H9 (cell line): ENCODE measurements at regions not wholly inside any gene's neighbourhood (a gene's known extent, or its start where the extent isn't known, plus 50 kb on each side); places are given as distances from the start of the nearest gene placed in this dataset.

ENCODE experiments used
- DNase-seq: peaks from one replicate; pipeline ENCODE4 v3.0.0-alpha.2; 2017
- H2AFZ ChIP-seq: one replicate; pipeline ENCODE4 v1.6.1; 2013; ENCODE audit warnings: mild to moderate bottlenecking, low read length, control low read depth, moderate library complexity
- H2AK5ac ChIP-seq: 2 replicates; pipeline ENCODE4 v1.6.1; 2013; ENCODE audit warnings: low read length, control low read depth, mixed read lengths; ENCODE audit not compliant: insufficient read length
- H2BK120ac ChIP-seq: one replicate; pipeline ENCODE4 v1.6.1; 2013; ENCODE audit warnings: low read depth, mild to moderate bottlenecking, low read length, control low read depth, inconsistent platforms; ENCODE audit not compliant: poor library complexity, severe bottlenecking
- H2BK12ac ChIP-seq: 2 replicates; pipeline ENCODE4 v1.6.1; 2013; ENCODE audit warnings: low read length, control low read depth, mixed read lengths, low read depth; ENCODE audit not compliant: insufficient read length
- H2BK15ac ChIP-seq: 2 replicates; pipeline ENCODE4 v1.6.1; 2013; ENCODE audit warnings: low read depth, low read length, control low read depth
- H2BK20ac ChIP-seq: one replicate; pipeline ENCODE4 v1.6.1; 2013; ENCODE audit warnings: low read depth, mild to moderate bottlenecking, low read length, control low read depth, inconsistent platforms; ENCODE audit not compliant: poor library complexity, severe bottlenecking
- H2BK5ac ChIP-seq: 2 replicates; pipeline ENCODE4 v1.6.1; 2013; ENCODE audit warnings: low read length, control low read depth, mixed read lengths; ENCODE audit not compliant: insufficient read length
- H3K14ac ChIP-seq: 2 replicates; pipeline ENCODE4 v1.6.1; 2013; ENCODE audit warnings: low read length, control low read depth; ENCODE audit not compliant: insufficient read depth
- H3K18ac ChIP-seq: 2 replicates; pipeline ENCODE4 v1.6.1; 2013; ENCODE audit warnings: low read depth, mild to moderate bottlenecking, mixed read lengths, low read length, control low read depth; ENCODE audit not compliant: insufficient read length
- H3K23ac ChIP-seq: 2 replicates; pipeline ENCODE4 v1.6.1; 2013; ENCODE audit warnings: low read length, control low read depth, mixed read lengths, low read depth; ENCODE audit not compliant: insufficient read length
- H3K23me2 ChIP-seq: 2 replicates; pipeline ENCODE4 v1.6.1; 2013; ENCODE audit warnings: low read depth, mild to moderate bottlenecking, mixed read lengths, low read length, control low read depth; ENCODE audit not compliant: insufficient read length, poor library complexity, severe bottlenecking
- H3K27ac ChIP-seq: 2 replicates; pipeline ENCODE4 v1.5.1; 2013; ENCODE audit warnings: low read length, control low read depth, mixed read lengths, low read depth; ENCODE audit not compliant: insufficient read length
- H3K27me3 ChIP-seq: 2 replicates; pipeline ENCODE4 v1.6.1; 2013; ENCODE audit warnings: low read length, control low read depth, inconsistent platforms; ENCODE audit not compliant: insufficient read depth
- H3K4ac ChIP-seq: 2 replicates; pipeline ENCODE4 v1.6.1; 2013; ENCODE audit warnings: low read depth, mild to moderate bottlenecking, control low read depth, inconsistent platforms, low read length, moderate library complexity
- H3K4me1 ChIP-seq: 2 replicates; pipeline ENCODE4 v1.6.1; 2013; ENCODE audit warnings: low read length, control low read depth, inconsistent platforms; ENCODE audit not compliant: insufficient read depth
- H3K4me2 ChIP-seq: 2 replicates; pipeline ENCODE4 v1.6.1; 2013; ENCODE audit warnings: low read length, control low read depth, mixed read lengths; ENCODE audit not compliant: insufficient read length, insufficient read depth
- H3K56ac ChIP-seq: 2 replicates; pipeline ENCODE4 v1.6.1; 2013; ENCODE audit warnings: low read depth, mild to moderate bottlenecking, mixed read lengths, low read length, control low read depth; ENCODE audit not compliant: insufficient read length
- H3K79me1 ChIP-seq: 2 replicates; pipeline ENCODE4 v1.6.1; 2013; ENCODE audit warnings: low read depth, mild to moderate bottlenecking, moderate library complexity, low read length, control low read depth, inconsistent platforms; ENCODE audit not compliant: insufficient read depth, poor library complexity, severe bottlenecking
- H3K79me2 ChIP-seq: 2 replicates; pipeline ENCODE4 v1.6.1; 2013; ENCODE audit warnings: low read length, control low read depth, inconsistent platforms; ENCODE audit not compliant: insufficient read depth
- H3K9ac ChIP-seq: 2 replicates; pipeline ENCODE4 v1.6.1; 2013; ENCODE audit warnings: low read length, control low read depth, mixed read lengths; ENCODE audit not compliant: insufficient read length; ENCODE audit errors: extremely low read depth
- H3K9me3 ChIP-seq: one replicate; pipeline ENCODE4 v1.6.1; 2013; ENCODE audit warnings: low read depth, low read length, inconsistent platforms; ENCODE audit not compliant: control insufficient read depth
- H3T11ph ChIP-seq: one replicate; pipeline ENCODE4 v1.6.1; 2013; ENCODE audit warnings: mild to moderate bottlenecking, low read length, control low read depth, inconsistent platforms
- H4K20me1 ChIP-seq: one replicate; pipeline ENCODE4 v1.6.1; 2013; ENCODE audit not compliant: control insufficient read depth, insufficient read length, insufficient read depth
- H4K5ac ChIP-seq: 2 replicates; pipeline ENCODE4 v1.6.1; 2013; ENCODE audit warnings: low read depth, mild to moderate bottlenecking, mixed read lengths, low read length, control low read depth; ENCODE audit not compliant: insufficient read length
- H4K8ac ChIP-seq: replicated peaks from 2 replicates; pipeline ENCODE4 v1.6.1; 2013; ENCODE audit warnings: low read length, control low read depth, mixed read lengths, low read depth; ENCODE audit not compliant: insufficient read length
- H4K91ac ChIP-seq: 2 replicates; pipeline ENCODE4 v1.6.1; 2013; ENCODE audit warnings: low read depth, mild to moderate bottlenecking, moderate library complexity, mixed read lengths, low read length, control low read depth; ENCODE audit not compliant: insufficient read length
- H3K27ac Mint-ChIP-seq, 3 experiments: 2 replicates in 2 of 3; 3 replicates in 1 of 3; pipeline ENCODE4 v1.8.0; 2020 to 2021; ENCODE audit warnings: mixed read lengths in 3 of 3, mild to moderate bottlenecking in 1 of 3, moderate library complexity in 1 of 3
- H3K27me3 Mint-ChIP-seq: 2 replicates; pipeline ENCODE4 v1.8.0; 2021; ENCODE audit warnings: low read depth, mild to moderate bottlenecking, moderate library complexity, mixed read lengths
- H3K36me3 Mint-ChIP-seq, 3 experiments: 2 replicates in 2 of 3; 3 replicates in 1 of 3; pipeline ENCODE4 v1.8.0; 2020 to 2021; ENCODE audit warnings: low read depth in 3 of 3, mixed read lengths in 3 of 3; ENCODE audit not compliant: insufficient read depth in 1 of 3
- H3K4me1 Mint-ChIP-seq, 2 experiments: 2 replicates each; pipeline ENCODE4 v1.8.0; 2020; ENCODE audit warnings: mixed read lengths in 2 of 2
- H3K4me3 Mint-ChIP-seq, 2 experiments: 2 replicates in 1 of 2; 3 replicates in 1 of 2; pipeline ENCODE4 v1.8.0; 2020 to 2021; ENCODE audit warnings: mild to moderate bottlenecking in 2 of 2, mixed read lengths in 2 of 2, moderate library complexity in 1 of 2
- H3K9me3 Mint-ChIP-seq, 2 experiments: 2 replicates in 1 of 2; 3 replicates in 1 of 2; pipeline ENCODE4 v1.8.0; 2020; ENCODE audit warnings: mild to moderate bottlenecking in 2 of 2, mixed read lengths in 2 of 2, moderate library complexity in 1 of 2
- CTCF ChIP-seq: fragments of 200-600 bp; sonication (generic); conservative IDR thresholded peaks from 3 replicates; pipeline ENCODE4 v1.8.0; 2021; ENCODE audit warnings: antibody characterized with exemption, mild to moderate bottlenecking
- WGBS: extraction: QIAGEN DNeasy Blood & Tissue Kit; methylation state at CpG from one replicate; pipeline ENCODE4 v1.1.7; 2013; ENCODE audit warnings: missing lambda C conversion rate, low lambda C conversion rate, mixed read lengths; ENCODE audit not compliant: insufficient read length; ENCODE audit errors: extremely low coverage; 5-methylcytosine and 5-hydroxymethylcytosine counted together

DNA sequence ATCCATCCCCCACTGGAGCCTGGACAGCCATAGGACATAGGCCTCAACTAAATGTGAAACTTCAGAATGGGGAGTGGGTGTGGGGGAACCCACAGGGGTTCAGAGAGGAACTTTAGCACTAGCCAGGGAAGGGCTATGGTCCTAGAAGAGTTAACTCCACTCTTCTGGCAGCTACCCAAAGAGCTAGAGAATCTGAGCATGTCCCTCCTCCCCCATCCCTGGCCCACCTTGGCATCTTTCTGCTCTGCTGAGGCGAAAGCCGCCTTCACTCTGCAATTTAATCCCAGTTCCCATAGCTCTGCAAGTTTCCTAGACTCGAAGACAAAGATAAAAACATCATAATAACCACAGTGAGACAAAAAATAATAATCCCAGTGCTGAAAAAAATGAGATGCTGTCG, 214.7 kb upstream of the RTL1 start:
- Histone ChIP-seq H4K5ac (no peak overlapping the region), H2AFZ (no peak overlapping the region), H3K18ac (no peak overlapping the region), H3K4me1 (no peaks in the 10 kb centered on the region), H2BK15ac (no peak overlapping the region), H3K4me2 (no peak overlapping the region), H4K91ac (no peak overlapping the region), H3K4ac (no peak overlapping the region), H3K14ac (no peak overlapping the region; the same call in 1 of the 2 replicates), H3K79me1 (no peaks in the 10 kb centered on the region), H3T11ph (no peak overlapping the region), H4K20me1 (no peaks in the 10 kb centered on the region), H2BK5ac (no peak overlapping the region), H3K9me3 (no peaks in the 10 kb centered on the region), H2BK12ac (no peak overlapping the region), H2BK20ac (no peak overlapping the region), H3K79me2 (no peaks in the 10 kb centered on the region), H3K23ac (no peak overlapping the region), H3K23me2 (no peaks in the 10 kb centered on the region), H2AK5ac (no peak overlapping the region), H2BK120ac (no peak overlapping the region), H3K27ac (no peak overlapping the region), H4K8ac (no peak overlapping the region), H3K9ac (no peak overlapping the region), H3K27me3 (no peaks in the 10 kb centered on the region), H3K56ac (no peak overlapping the region)
- no CpG with 5 or more reads among the region's 4 CpGs for WGBS
- no peak for TF ChIP-seq CTCF
- Mint-ChIP-seq H3K9me3 (peaks cover 0 to 4% of the 10 kb centered on the region in 2 experiments; a peak in 1 of 5 replicates), H3K27me3 (peaks cover 26% of the 10 kb centered on the region), H3K4me3 (no peak overlapping the region), H3K4me1 (peaks cover 21 to 22% of the 10 kb centered on the region in 2 experiments), H3K36me3 (no peaks in the 10 kb centered on the region; a peak in 1 of 7 replicates), H3K27ac (no peak overlapping the region)
- no peak for DNase-seq
